ENCODE measurements at regions not wholly inside any gene's neighbourhood (a gene's known extent, or its start where the extent isn't known, plus 50 kb on each side); places are given as distances from the start of the nearest gene placed in this dataset.

DNA sequence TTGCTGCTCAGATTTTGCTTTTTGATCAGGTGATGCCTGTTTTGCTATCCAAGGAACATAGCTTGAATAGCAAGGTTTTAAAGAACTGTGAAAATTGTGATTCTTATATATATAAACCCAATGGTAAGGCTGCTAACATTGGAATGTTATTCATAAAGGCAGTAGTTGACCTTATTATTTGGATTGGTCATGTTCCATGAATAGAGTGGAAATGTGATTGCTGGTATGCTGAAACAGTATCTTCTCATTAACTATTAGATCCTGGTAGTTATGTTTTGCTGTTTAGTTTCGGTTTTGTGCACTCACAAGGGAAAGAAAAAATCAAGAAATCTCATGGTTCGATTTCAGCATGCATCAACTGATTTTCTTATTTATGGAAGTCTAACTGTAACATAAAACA, 78.7 kb upstream of the NPHP3 start:
- no peak for TF ChIP-seq HIVEP1 (CRISPR knock-in tag; IDR thresholded peaks at IDR 0.05)
- TF ChIP-seq GATAD2A (IDR thresholded peaks at IDR 0.05) = no peak
- TF ChIP-seq, protein P1, sequence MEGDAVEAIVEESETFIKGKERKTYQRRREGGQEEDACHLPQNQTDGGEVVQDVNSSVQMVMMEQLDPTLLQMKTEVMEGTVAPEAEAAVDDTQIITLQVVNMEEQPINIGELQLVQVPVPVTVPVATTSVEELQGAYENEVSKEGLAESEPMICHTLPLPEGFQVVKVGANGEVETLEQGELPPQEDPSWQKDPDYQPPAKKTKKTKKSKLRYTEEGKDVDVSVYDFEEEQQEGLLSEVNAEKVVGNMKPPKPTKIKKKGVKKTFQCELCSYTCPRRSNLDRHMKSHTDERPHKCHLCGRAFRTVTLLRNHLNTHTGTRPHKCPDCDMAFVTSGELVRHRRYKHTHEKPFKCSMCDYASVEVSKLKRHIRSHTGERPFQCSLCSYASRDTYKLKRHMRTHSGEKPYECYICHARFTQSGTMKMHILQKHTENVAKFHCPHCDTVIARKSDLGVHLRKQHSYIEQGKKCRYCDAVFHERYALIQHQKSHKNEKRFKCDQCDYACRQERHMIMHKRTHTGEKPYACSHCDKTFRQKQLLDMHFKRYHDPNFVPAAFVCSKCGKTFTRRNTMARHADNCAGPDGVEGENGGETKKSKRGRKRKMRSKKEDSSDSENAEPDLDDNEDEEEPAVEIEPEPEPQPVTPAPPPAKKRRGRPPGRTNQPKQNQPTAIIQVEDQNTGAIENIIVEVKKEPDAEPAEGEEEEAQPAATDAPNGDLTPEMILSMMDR (IDR thresholded peaks at IDR 0.05 in 2 of 3, conservative IDR thresholded peaks at IDR 0.05 in 1 of 3; ENCODE audit: insufficient read depth in 2 of 3, low read depth in 1 of 3, low read length in 3 of 3) = no peak
- TF ChIP-seq, protein P2, sequence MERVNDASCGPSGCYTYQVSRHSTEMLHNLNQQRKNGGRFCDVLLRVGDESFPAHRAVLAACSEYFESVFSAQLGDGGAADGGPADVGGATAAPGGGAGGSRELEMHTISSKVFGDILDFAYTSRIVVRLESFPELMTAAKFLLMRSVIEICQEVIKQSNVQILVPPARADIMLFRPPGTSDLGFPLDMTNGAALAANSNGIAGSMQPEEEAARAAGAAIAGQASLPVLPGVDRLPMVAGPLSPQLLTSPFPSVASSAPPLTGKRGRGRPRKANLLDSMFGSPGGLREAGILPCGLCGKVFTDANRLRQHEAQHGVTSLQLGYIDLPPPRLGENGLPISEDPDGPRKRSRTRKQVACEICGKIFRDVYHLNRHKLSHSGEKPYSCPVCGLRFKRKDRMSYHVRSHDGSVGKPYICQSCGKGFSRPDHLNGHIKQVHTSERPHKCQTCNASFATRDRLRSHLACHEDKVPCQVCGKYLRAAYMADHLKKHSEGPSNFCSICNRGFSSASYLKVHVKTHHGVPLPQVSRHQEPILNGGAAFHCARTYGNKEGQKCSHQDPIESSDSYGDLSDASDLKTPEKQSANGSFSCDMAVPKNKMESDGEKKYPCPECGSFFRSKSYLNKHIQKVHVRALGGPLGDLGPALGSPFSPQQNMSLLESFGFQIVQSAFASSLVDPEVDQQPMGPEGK (CRISPR knock-in tag; IDR thresholded peaks at IDR 0.05; ENCODE audit: borderline replicate concordance) = no peak
- TF ChIP-seq, protein P3, sequence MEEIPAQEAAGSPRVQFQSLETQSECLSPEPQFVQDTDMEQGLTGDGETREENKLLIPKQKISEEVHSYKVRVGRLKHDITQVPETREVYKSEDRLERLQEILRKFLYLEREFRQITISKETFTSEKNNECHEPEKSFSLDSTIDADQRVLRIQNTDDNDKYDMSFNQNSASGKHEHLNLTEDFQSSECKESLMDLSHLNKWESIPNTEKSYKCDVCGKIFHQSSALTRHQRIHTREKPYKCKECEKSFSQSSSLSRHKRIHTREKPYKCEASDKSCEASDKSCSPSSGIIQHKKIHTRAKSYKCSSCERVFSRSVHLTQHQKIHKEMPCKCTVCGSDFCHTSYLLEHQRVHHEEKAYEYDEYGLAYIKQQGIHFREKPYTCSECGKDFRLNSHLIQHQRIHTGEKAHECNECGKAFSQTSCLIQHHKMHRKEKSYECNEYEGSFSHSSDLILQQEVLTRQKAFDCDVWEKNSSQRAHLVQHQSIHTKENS (CRISPR knock-in tag; IDR thresholded peaks at IDR 0.05) = no peak
- TF ChIP-seq, protein P4, sequence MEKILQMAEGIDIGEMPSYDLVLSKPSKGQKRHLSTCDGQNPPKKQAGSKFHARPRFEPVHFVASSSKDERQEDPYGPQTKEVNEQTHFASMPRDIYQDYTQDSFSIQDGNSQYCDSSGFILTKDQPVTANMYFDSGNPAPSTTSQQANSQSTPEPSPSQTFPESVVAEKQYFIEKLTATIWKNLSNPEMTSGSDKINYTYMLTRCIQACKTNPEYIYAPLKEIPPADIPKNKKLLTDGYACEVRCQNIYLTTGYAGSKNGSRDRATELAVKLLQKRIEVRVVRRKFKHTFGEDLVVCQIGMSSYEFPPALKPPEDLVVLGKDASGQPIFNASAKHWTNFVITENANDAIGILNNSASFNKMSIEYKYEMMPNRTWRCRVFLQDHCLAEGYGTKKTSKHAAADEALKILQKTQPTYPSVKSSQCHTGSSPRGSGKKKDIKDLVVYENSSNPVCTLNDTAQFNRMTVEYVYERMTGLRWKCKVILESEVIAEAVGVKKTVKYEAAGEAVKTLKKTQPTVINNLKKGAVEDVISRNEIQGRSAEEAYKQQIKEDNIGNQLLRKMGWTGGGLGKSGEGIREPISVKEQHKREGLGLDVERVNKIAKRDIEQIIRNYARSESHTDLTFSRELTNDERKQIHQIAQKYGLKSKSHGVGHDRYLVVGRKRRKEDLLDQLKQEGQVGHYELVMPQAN (IDR thresholded peaks at IDR 0.05; ENCODE audit: borderline replicate concordance) = no peak
- no peak for TF ChIP-seq GTF2A2 (tag; IDR thresholded peaks at IDR 0.05)
- TF ChIP-seq POLR2A (conservative IDR thresholded peaks at IDR 0.05) = no peak
- TF ChIP-seq SREBF1 (IDR thresholded peaks at IDR 0.05; ENCODE audit: borderline replicate concordance, low read depth, low read length) = no peak
